Ishikawa (cell line): ENCODE measurements at regions not wholly inside any gene's neighbourhood (a gene's known extent, or its start where the extent isn't known, plus 50 kb on each side); places are given as distances from the start of the nearest gene placed in this dataset.

Source experiments
- CEBPB ChIP-seq: IDR thresholded peaks from 2 replicates; pipeline ENCODE4 v1.6.1; 2012
- CREB1 ChIP-seq: IDR thresholded peaks from 2 replicates; pipeline ENCODE4 v1.6.1; 2012; ENCODE audit warnings: low read depth
- EP300 ChIP-seq: IDR thresholded peaks from 2 replicates; pipeline ENCODE4 v1.6.1; 2012; ENCODE audit warnings: borderline replicate concordance
- MAX ChIP-seq: IDR thresholded peaks from 2 replicates; pipeline ENCODE4 v1.6.1; 2012
- NFIC ChIP-seq: IDR thresholded peaks from 2 replicates; pipeline ENCODE4 v1.6.1; 2012
- RAD21 ChIP-seq: IDR thresholded peaks from 2 replicates; pipeline ENCODE4 v1.6.1; 2012; ENCODE audit warnings: low read depth
- REST ChIP-seq: IDR thresholded peaks from 2 replicates; pipeline ENCODE4 v1.6.1; 2012; ENCODE audit warnings: low read depth, mild to moderate bottlenecking
- TAF1 ChIP-seq: IDR thresholded peaks from 2 replicates; pipeline ENCODE4 v1.6.1; 2012; ENCODE audit warnings: low read depth, mild to moderate bottlenecking
- TCF12 ChIP-seq: IDR thresholded peaks from 2 replicates; pipeline ENCODE4 v1.6.1; 2012; ENCODE audit warnings: low read depth
- TEAD4 ChIP-seq: IDR thresholded peaks from 2 replicates; pipeline ENCODE4 v1.6.1; 2012
- YY1 ChIP-seq: IDR thresholded peaks from 2 replicates; pipeline ENCODE4 v1.6.1; 2012; ENCODE audit warnings: low read depth
- ZBTB7A ChIP-seq: IDR thresholded peaks from 2 replicates; pipeline ENCODE4 v1.6.1; 2012; ENCODE audit warnings: low read depth

GRCh38 chr20:58103517-58103904 is 124.9 kb downstream of the ANKRD60 start:
- no peak for TF ChIP-seq MAX
- no peak for TF ChIP-seq EP300
- no peak for TF ChIP-seq TEAD4
- TF ChIP-seq TCF12: no peak
- no peak for TF ChIP-seq REST
- TF ChIP-seq NFIC: no peak
- no peak for TF ChIP-seq TAF1
- TF ChIP-seq YY1: no peak
- TF ChIP-seq CREB1: no peak
- TF ChIP-seq RAD21: no peak
- TF ChIP-seq CEBPB: no peak
- no peak for TF ChIP-seq ZBTB7A
